Endothelial cell (in vitro differentiated cells): ENCODE measurements at regions not wholly inside any gene's neighbourhood (a gene's known extent, or its start where the extent isn't known, plus 50 kb on each side); places are given as distances from the start of the nearest gene placed in this dataset.

Experiments used
- DNase-seq: peaks from one replicate; pipeline ENCODE4 v3.0.0; 2021; ENCODE audit warnings: low spot score
- H3K27ac Mint-ChIP-seq: one replicate; pipeline ENCODE4 v1.8.0; 2021; ENCODE audit warnings: mixed read lengths, inconsistent platforms; ENCODE audit not compliant: unreplicated experiment
- H3K27me3 Mint-ChIP-seq: one replicate; pipeline ENCODE4 v1.8.0; 2021; ENCODE audit warnings: mild to moderate bottlenecking, moderate library complexity, mixed read lengths, inconsistent platforms; ENCODE audit not compliant: unreplicated experiment
- H3K36me3 Mint-ChIP-seq: one replicate; pipeline ENCODE4 v1.8.0; 2021; ENCODE audit warnings: mild to moderate bottlenecking, low read depth, mixed read lengths, inconsistent platforms; ENCODE audit not compliant: unreplicated experiment
- H3K4me1 Mint-ChIP-seq: one replicate; pipeline ENCODE4 v1.8.0; 2021; ENCODE audit warnings: mild to moderate bottlenecking, mixed read lengths, inconsistent platforms; ENCODE audit not compliant: unreplicated experiment
- H3K4me3 Mint-ChIP-seq: one replicate; pipeline ENCODE4 v1.8.0; 2021; ENCODE audit warnings: mild to moderate bottlenecking, mixed read lengths, inconsistent platforms; ENCODE audit not compliant: unreplicated experiment
- H3K9me3 Mint-ChIP-seq: one replicate; pipeline ENCODE4 v1.8.0; 2021; ENCODE audit warnings: mixed read lengths, inconsistent platforms; ENCODE audit not compliant: unreplicated experiment
- CTCF ChIP-seq: fragments of 200-600 bp; sonication (generic); IDR thresholded peaks from one replicate; pipeline ENCODE4 v1.5.0; 2021; ENCODE audit warnings: antibody characterized with exemption; ENCODE audit not compliant: unreplicated experiment

- H3K27me3 Mint-ChIP-seq: peaks cover 6% of the 10 kb centered on the region
- no peaks in the 10 kb centered on the region for H3K36me3 Mint-ChIP-seq
- no peak overlapping the region for H3K4me3 Mint-ChIP-seq
- H3K9me3 Mint-ChIP-seq: no peaks in the 10 kb centered on the region
- no peak for DNase-seq
- H3K27ac Mint-ChIP-seq: no peak overlapping the region
- H3K4me1 Mint-ChIP-seq: peaks cover 8% of the 10 kb centered on the region
- no peak for TF ChIP-seq CTCF
Observed at GRCh38 chr20:60664106-60664505, 588.0 kb upstream of the CDH4 start.

- no peaks in the 10 kb centered on the region for H3K36me3 Mint-ChIP-seq
- TF ChIP-seq CTCF: no peak
- no peak overlapping the region for H3K4me3 Mint-ChIP-seq
- H3K4me1 Mint-ChIP-seq: peaks cover 3% of the 10 kb centered on the region
- no peaks in the 10 kb centered on the region for H3K9me3 Mint-ChIP-seq
- H3K27ac Mint-ChIP-seq: no peak overlapping the region
- DNase-seq: no peak
- peaks cover 2% of the 10 kb centered on the region for H3K27me3 Mint-ChIP-seq
Observed at GRCh38 chr20:60667641-60668040, 584.4 kb upstream of the CDH4 start.

DNA sequence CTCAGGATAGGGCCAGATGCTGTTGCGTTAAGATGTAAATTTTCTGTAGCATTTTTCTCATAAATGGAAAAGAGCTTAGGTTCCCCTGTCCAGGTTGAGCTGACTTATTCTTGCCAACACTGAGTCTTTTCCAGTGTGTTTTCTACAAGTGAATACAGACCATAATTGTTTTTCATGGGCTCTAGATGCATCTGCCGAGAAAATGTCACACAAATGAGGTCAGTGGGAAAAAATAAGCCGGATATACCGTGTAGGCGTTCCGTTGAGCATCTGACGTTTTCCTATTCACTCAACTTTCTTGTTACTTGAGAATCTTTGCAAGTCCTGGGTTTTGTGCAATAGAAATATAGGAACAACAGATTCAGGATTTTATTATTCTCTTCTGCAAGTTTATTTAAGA lies 582.9 kb upstream of the CDH4 start:
- Mint-ChIP-seq H3K27me3 (peaks cover 2% of the 10 kb centered on the region), H3K36me3 (no peaks in the 10 kb centered on the region), H3K27ac (no peak overlapping the region), H3K9me3 (no peaks in the 10 kb centered on the region), H3K4me3 (no peak overlapping the region), H3K4me1 (no peaks in the 10 kb centered on the region)
- TF ChIP-seq CTCF: no peak
- no peak for DNase-seq

DNA sequence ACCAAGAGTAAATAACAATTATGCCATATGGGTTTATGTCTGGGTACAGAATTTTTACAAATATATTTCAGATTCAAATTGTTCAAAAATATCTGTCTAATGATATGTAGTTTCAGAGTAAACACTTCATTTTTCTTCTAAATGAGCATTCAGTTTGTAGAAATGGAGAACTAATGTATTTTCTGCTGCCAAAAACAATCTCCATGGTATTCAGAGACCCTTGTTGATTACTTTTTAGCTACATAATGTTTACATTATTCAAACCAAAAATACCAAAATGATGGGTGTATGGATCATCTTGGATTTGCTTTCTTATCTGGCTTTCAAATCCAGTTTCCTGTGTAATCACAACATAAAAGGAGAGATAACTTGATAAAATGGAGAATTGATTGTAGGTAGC lies 576.0 kb upstream of the CDH4 start:
- H3K4me3 Mint-ChIP-seq: no peak overlapping the region
- H3K27me3 Mint-ChIP-seq: no peaks in the 10 kb centered on the region
- H3K36me3 Mint-ChIP-seq: no peaks in the 10 kb centered on the region
- no peak overlapping the region for H3K27ac Mint-ChIP-seq
- H3K4me1 Mint-ChIP-seq: no peaks in the 10 kb centered on the region
- no peak for DNase-seq
- TF ChIP-seq CTCF: no peak
- no peaks in the 10 kb centered on the region for H3K9me3 Mint-ChIP-seq

DNA sequence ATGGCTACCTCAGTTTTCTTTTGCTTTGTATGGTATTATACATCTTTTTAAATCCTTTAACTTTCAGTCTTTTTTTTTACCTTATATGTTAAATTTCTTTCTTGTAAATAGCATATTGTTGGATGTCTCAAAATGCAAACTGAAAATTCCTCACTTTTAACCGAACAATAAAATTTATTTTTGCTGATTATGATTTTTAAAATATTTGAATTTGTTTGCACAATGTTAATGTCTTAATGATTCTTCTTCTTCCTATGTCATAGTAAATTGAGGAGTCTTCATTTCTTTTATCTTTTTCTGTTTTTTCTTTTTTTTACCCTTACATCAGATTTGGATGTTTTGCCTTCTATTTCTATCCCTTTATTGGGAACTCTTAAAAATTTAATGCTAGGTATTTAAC lies 574.2 kb upstream of the CDH4 start:
- no peak for DNase-seq
- Mint-ChIP-seq H3K36me3 (no peaks in the 10 kb centered on the region), H3K27me3 (no peaks in the 10 kb centered on the region), H3K27ac (no peak overlapping the region), H3K4me3 (no peak overlapping the region), H3K9me3 (no peaks in the 10 kb centered on the region), H3K4me1 (no peaks in the 10 kb centered on the region)
- no peak for TF ChIP-seq CTCF
